ENCODE measurements at regions not wholly inside any gene's neighbourhood (a gene's known extent, or its start where the extent isn't known, plus 50 kb on each side); places are given as distances from the start of the nearest gene placed in this dataset.

- no peak for DNase-seq (ENCODE audit: low read depth)
- Histone ChIP-seq H3K4me3 (ENCODE audit: low read depth, low read length) (no peak overlapping the region), H3K36me3 (ENCODE audit: control insufficient read depth, insufficient read depth, low read length) (no peaks in the 10 kb centered on the region), H3K27me3 (ENCODE audit: control insufficient read depth, insufficient read depth, low read length) (no peaks in the 10 kb centered on the region)
- TF ChIP-seq, protein P1, sequence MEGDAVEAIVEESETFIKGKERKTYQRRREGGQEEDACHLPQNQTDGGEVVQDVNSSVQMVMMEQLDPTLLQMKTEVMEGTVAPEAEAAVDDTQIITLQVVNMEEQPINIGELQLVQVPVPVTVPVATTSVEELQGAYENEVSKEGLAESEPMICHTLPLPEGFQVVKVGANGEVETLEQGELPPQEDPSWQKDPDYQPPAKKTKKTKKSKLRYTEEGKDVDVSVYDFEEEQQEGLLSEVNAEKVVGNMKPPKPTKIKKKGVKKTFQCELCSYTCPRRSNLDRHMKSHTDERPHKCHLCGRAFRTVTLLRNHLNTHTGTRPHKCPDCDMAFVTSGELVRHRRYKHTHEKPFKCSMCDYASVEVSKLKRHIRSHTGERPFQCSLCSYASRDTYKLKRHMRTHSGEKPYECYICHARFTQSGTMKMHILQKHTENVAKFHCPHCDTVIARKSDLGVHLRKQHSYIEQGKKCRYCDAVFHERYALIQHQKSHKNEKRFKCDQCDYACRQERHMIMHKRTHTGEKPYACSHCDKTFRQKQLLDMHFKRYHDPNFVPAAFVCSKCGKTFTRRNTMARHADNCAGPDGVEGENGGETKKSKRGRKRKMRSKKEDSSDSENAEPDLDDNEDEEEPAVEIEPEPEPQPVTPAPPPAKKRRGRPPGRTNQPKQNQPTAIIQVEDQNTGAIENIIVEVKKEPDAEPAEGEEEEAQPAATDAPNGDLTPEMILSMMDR (IDR thresholded peaks at IDR 0.05; ENCODE audit: insufficient read depth, low read length, poor library complexity, severe bottlenecking), result no peak
These were observed 659.0 kb downstream of the ANXA1 start for GRCh38 chr9:73810585-73811215.

GRCh38 chr9:73813546-73813945 is 661.9 kb downstream of the ANXA1 start:
- no peaks in the 10 kb centered on the region for H3K27me3 ChIP-seq (ENCODE audit: control insufficient read depth, insufficient read depth, low read length)
- H3K36me3 ChIP-seq (ENCODE audit: control insufficient read depth, insufficient read depth, low read length), result no peaks in the 10 kb centered on the region
- DNase-seq (ENCODE audit: low read depth), result no peak
- no peak overlapping the region for H3K4me3 ChIP-seq (ENCODE audit: low read depth, low read length)
- TF ChIP-seq, protein P1 (IDR thresholded peaks at IDR 0.05; ENCODE audit: insufficient read depth, low read length, poor library complexity, severe bottlenecking), result no peak

DNA sequence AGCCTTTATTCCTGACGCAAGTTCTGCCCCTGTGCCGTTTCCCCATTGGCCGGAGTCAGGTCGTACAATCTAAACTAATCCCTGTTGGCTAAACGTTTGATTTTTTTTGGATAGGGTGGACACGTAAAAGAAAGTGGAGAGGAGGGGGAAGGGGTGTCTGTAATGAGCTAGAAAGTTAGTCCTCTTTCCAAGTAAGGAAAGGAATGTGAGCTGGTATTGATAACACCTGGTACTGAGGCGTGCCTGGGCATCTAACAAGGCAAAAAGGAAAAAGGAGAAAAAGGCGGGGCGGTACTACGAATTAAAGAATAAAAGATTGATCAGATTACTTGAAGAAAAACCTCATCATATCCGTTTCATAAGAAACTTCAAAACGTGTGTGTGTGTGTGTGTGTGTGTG is 665.2 kb downstream of the ANXA1 start:
- no peak overlapping the region for H3K4me3 ChIP-seq (ENCODE audit: low read depth, low read length)
- TF ChIP-seq, protein P1 (IDR thresholded peaks at IDR 0.05; ENCODE audit: insufficient read depth, low read length, poor library complexity, severe bottlenecking), result no peak
- no peaks in the 10 kb centered on the region for H3K36me3 ChIP-seq (ENCODE audit: control insufficient read depth, insufficient read depth, low read length)
- DNase-seq (ENCODE audit: low read depth), result no peak
- H3K27me3 ChIP-seq (ENCODE audit: control insufficient read depth, insufficient read depth, low read length), result no peaks in the 10 kb centered on the region

- Histone ChIP-seq H3K27me3 (ENCODE audit: control insufficient read depth, insufficient read depth, low read length) (no peaks in the 10 kb centered on the region), H3K36me3 (ENCODE audit: control insufficient read depth, insufficient read depth, low read length) (no peaks in the 10 kb centered on the region), H3K4me3 (ENCODE audit: low read depth, low read length) (no peak overlapping the region)
- TF ChIP-seq, protein P1 (IDR thresholded peaks at IDR 0.05; ENCODE audit: insufficient read depth, low read length, poor library complexity, severe bottlenecking), result no peak
- DNase-seq (ENCODE audit: low read depth), result no peak
These were observed 672.5 kb upstream of the RORB start for GRCh38 chr9:73824671-73825070.

DNA sequence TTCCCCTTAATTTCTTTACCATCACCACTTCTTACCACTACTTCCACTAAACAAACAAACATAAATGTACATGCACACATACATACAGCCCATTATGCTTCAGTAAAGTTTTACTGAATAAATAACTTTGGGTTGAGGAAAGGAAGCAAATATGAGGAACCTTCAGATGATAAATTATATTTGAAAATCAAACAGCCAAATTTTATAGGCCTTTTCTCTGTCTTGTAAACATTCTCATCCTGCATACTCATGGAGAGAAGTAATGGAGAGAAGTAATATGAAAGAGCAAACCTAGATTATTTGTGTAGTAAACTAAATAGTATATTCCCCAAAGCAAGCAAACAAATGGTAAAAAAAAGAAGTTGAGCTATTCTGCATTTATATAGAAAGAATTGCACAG is 658.3 kb upstream of the RORB start:
- TF ChIP-seq, protein P1 (IDR thresholded peaks at IDR 0.05; ENCODE audit: insufficient read depth, low read length, poor library complexity, severe bottlenecking), result no peak
- Histone ChIP-seq H3K27me3 (ENCODE audit: control insufficient read depth, insufficient read depth, low read length) (no peaks in the 10 kb centered on the region), H3K4me3 (ENCODE audit: low read depth, low read length) (no peak overlapping the region), H3K36me3 (ENCODE audit: control insufficient read depth, insufficient read depth, low read length) (no peaks in the 10 kb centered on the region)
- DNase-seq (ENCODE audit: low read depth), result no peak

GRCh38 chr9:73839471-73839870 is 657.7 kb upstream of the RORB start:
- no peak overlapping the region for H3K4me3 ChIP-seq (ENCODE audit: low read depth, low read length)
- TF ChIP-seq, protein P1 (IDR thresholded peaks at IDR 0.05; ENCODE audit: insufficient read depth, low read length, poor library complexity, severe bottlenecking), result no peak

More at GRCh38 chr9:73839471-73839870, 657.7 kb upstream of the RORB start:
- H3K27me3 ChIP-seq (ENCODE audit: control insufficient read depth, insufficient read depth, low read length), result no peaks in the 10 kb centered on the region
- no peaks in the 10 kb centered on the region for H3K36me3 ChIP-seq (ENCODE audit: control insufficient read depth, insufficient read depth, low read length)
- DNase-seq (ENCODE audit: low read depth), result no peak

All from kidney epithelial cell (primary cell).